A673 (cell line): ENCODE measurements at regions not wholly inside any gene's neighbourhood (a gene's known extent, or its start where the extent isn't known, plus 50 kb on each side); places are given as distances from the start of the nearest gene placed in this dataset.
A peak's percentile ranks its signal among the peaks of the same experiment; 100 is the strongest.

Experiments used
- BruUV-seq: library from RNA; stranded (reverse); fragments of 400-500 nt; replicated peaks from 2 replicates; lab custom pipeline; 2021; lab: Mats Ljungman, UMichigan
- CTCF ChIA-PET: fragments of 300-600 bp; sonication (Branson Sonifier 250); formaldehyde crosslinking; loops from one replicate; lab custom pipeline; 2022; ENCODE audit warnings: antibody characterized with exemption; lab: Charles Lee
- POLR2A ChIA-PET: fragments of 300-600 bp; sonication (Branson Sonifier 250); formaldehyde crosslinking; loops from one replicate; lab custom pipeline; 2022; ENCODE audit warnings: antibody characterized with exemption; ENCODE audit not compliant: low non-redundant PET; lab: Charles Lee
- DNase-seq: peaks from one replicate; pipeline ENCODE4 v3.0.0-alpha.2; 2015; ENCODE audit warnings: low spot score
- H3K27ac ChIP-seq: fragments of 200-600 bp; sonication (generic); 2 replicates; pipeline ENCODE4 v1.5.1; 2016; ENCODE audit warnings: mixed run types, low read depth, mild to moderate bottlenecking, mixed read lengths, antibody characterized with exemption, low read length; ENCODE audit not compliant: poor library complexity, severe bottlenecking
- H3K27me3 ChIP-seq: fragments of 200-600 bp; sonication (generic); replicated peaks from 2 replicates; pipeline ENCODE4 v1.6.1; 2017; ENCODE audit warnings: mixed run types, low read depth, mild to moderate bottlenecking, mixed read lengths, antibody characterized with exemption, low read length; ENCODE audit not compliant: insufficient read depth, poor library complexity
- H3K36me3 ChIP-seq: fragments of 200-600 bp; sonication (generic); 2 replicates; pipeline ENCODE4 v1.6.1; 2016; ENCODE audit warnings: mixed run types, mild to moderate bottlenecking, mixed read lengths, antibody characterized with exemption, low read length; ENCODE audit not compliant: insufficient read depth, poor library complexity, severe bottlenecking
- H3K4me1 ChIP-seq: fragments of 200-600 bp; sonication (generic); 2 replicates; pipeline ENCODE4 v1.6.1; 2017; ENCODE audit warnings: mixed run types, mild to moderate bottlenecking, mixed read lengths, antibody characterized with exemption, low read length; ENCODE audit not compliant: insufficient read depth, poor library complexity, severe bottlenecking
- H3K4me3 ChIP-seq: fragments of 200-600 bp; sonication (generic); 2 replicates; pipeline ENCODE4 v1.5.1; 2016; ENCODE audit warnings: low read depth, mixed run types, mild to moderate bottlenecking, mixed read lengths, low read length; ENCODE audit not compliant: poor library complexity, severe bottlenecking
- H3K9me3 ChIP-seq: fragments of 200-600 bp; sonication (generic); 2 replicates; pipeline ENCODE4 v1.6.1; 2016; ENCODE audit warnings: mixed run types, low read depth, mild to moderate bottlenecking, mixed read lengths, antibody characterized with exemption, low read length; ENCODE audit not compliant: poor library complexity, severe bottlenecking
- CTCF ChIP-seq: fragments of 300-800, 200-600 bp; sonication (generic); conservative IDR thresholded peaks from 2 replicates; pipeline ENCODE4 v1.5.1; 2017; ENCODE audit warnings: low read depth, mild to moderate bottlenecking, antibody characterized with exemption, low read length, moderate library complexity, mixed read lengths
- EZH2 ChIP-seq: fragments of 200-600 bp; sonication (generic); IDR thresholded peaks from 2 replicates; pipeline ENCODE4 v1.6.1; 2017; ENCODE audit warnings: borderline replicate concordance, low read depth, mild to moderate bottlenecking, mixed read lengths, antibody characterized with exemption, low read length; ENCODE audit not compliant: poor library complexity, severe bottlenecking
- intact Hi-C: fragments of 100-400 bp; cut with micrococcal nuclease; formaldehyde crosslinking; loops from one replicate; pipeline ENCODE4 v1.10.0; 2022; ENCODE audit not compliant: unreplicated experiment

GRCh38 chr22:44369916-44370801 is 57.4 kb upstream of the SHISAL1 start:
- BruUV-seq, result no TSS peak
- Histone ChIP-seq H3K27ac (no peak overlapping the region), H3K36me3 (no peaks in the 10 kb centered on the region), H3K4me3 (no peak overlapping the region), H3K4me1 (no peaks in the 10 kb centered on the region), H3K9me3 (peaks cover 5% of the 10 kb centered on the region), H3K27me3 (no peaks in the 10 kb centered on the region)
- CTCF ChIA-PET, result no interaction called here
- intact Hi-C loops, result no loop called here
- TF ChIP-seq EZH2 (no peak), CTCF (no peak)
- POLR2A ChIA-PET, result no interaction called here
- DNase-seq, result no peak

GRCh38 chr22:44369293-44369661 is 56.5 kb upstream of the SHISAL1 start:
- BruUV-seq, result no TSS peak
- H3K9me3 ChIP-seq, result no peaks in the 10 kb centered on the region
- POLR2A ChIA-PET, result no interaction called here
- intact Hi-C loops, result no loop called here
- no peak for DNase-seq
- H3K27me3 ChIP-seq, result no peaks in the 10 kb centered on the region
- no peak overlapping the region for H3K27ac ChIP-seq
- no peaks in the 10 kb centered on the region for H3K36me3 ChIP-seq
- no peak overlapping the region for H3K4me3 ChIP-seq
- TF ChIP-seq EZH2 (no peak), CTCF (peak; percentile 36)
- H3K4me1 ChIP-seq, result no peaks in the 10 kb centered on the region
- CTCF ChIA-PET, result no interaction called here

- intact Hi-C loops, result no loop called here
- no peak for TF ChIP-seq EZH2
- no peak for TF ChIP-seq CTCF
Observed at GRCh38 chr22:44368611-44369292, 56.0 kb upstream of the SHISAL1 start.

More at GRCh38 chr22:44368611-44369292, 56.0 kb upstream of the SHISAL1 start:
- no peak for DNase-seq
- no peak overlapping the region for H3K27ac ChIP-seq
- no peaks in the 10 kb centered on the region for H3K4me1 ChIP-seq
- no peaks in the 10 kb centered on the region for H3K27me3 ChIP-seq
- BruUV-seq, result no TSS peak
- H3K9me3 ChIP-seq, result no peaks in the 10 kb centered on the region
- ChIA-PET POLR2A (no interaction called here), CTCF (no interaction called here)
- no peaks in the 10 kb centered on the region for H3K36me3 ChIP-seq
- H3K4me3 ChIP-seq, result no peak overlapping the region
